ENCODE measurements at regions not wholly inside any gene's neighbourhood (a gene's known extent, or its start where the extent isn't known, plus 50 kb on each side); places are given as distances from the start of the nearest gene placed in this dataset.

GRCh38 chr4:71148545-71148944 lies 155.1 kb downstream of the DCK start:
- Histone ChIP-seq H3K4me2 (no peak overlapping the region), H3K9ac (no peak overlapping the region), H4K20me1 (ENCODE audit: insufficient read depth) (no peaks in the 10 kb centered on the region), H3K36me3 (ENCODE audit: insufficient read depth) (no peaks in the 10 kb centered on the region), H3K4me3 (IDR thresholded peaks at IDR 0.05; ENCODE audit: insufficient read depth, low read depth, low read length) (no peak overlapping the region), H2AFZ (ENCODE audit: low read depth) (no peak overlapping the region), H3K79me2 (ENCODE audit: insufficient read depth, low read depth) (no peaks in the 10 kb centered on the region), H3K27me3 (ENCODE audit: insufficient read depth, low read depth) (no peaks in the 10 kb centered on the region), H3K27ac (no peak overlapping the region), H3K4me1 (ENCODE audit: low read depth, poor library complexity, severe bottlenecking) (no peaks in the 10 kb centered on the region)
- no peak for TF ChIP-seq CTCF (conservative IDR thresholded peaks at IDR 0.05; ENCODE audit: low read depth, low read length)

DNA sequence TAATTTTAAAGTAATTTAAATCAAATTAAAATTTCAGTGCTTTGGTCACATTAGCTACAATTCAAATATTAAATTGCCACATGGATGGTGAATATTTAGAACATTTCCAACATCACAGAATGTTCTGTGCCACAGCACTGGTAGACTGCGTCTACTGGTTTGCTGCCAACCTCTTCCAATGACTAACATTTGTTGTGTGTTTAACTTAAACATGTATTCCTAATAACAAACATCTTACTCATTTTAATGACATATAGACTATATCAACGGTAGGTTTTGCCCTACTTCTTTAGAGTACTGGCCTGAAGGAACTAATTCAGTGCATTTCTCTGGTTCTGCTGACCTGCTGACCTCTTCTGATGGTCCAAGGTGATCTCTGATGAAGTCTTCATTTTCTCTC lies 157.6 kb downstream of the DCK start:
- Histone ChIP-seq H3K4me3 (IDR thresholded peaks at IDR 0.05; ENCODE audit: insufficient read depth, low read depth, low read length) (no peak overlapping the region), H4K20me1 (ENCODE audit: insufficient read depth) (no peaks in the 10 kb centered on the region), H3K27me3 (ENCODE audit: insufficient read depth, low read depth) (no peaks in the 10 kb centered on the region), H2AFZ (ENCODE audit: low read depth) (no peak overlapping the region), H3K4me2 (no peak overlapping the region), H3K79me2 (ENCODE audit: insufficient read depth, low read depth) (no peaks in the 10 kb centered on the region), H3K36me3 (ENCODE audit: insufficient read depth) (no peaks in the 10 kb centered on the region), H3K9ac (no peak overlapping the region), H3K4me1 (ENCODE audit: low read depth, poor library complexity, severe bottlenecking) (no peaks in the 10 kb centered on the region), H3K27ac (no peak overlapping the region)
- no peak for TF ChIP-seq CTCF (conservative IDR thresholded peaks at IDR 0.05; ENCODE audit: low read depth, low read length)

DNA sequence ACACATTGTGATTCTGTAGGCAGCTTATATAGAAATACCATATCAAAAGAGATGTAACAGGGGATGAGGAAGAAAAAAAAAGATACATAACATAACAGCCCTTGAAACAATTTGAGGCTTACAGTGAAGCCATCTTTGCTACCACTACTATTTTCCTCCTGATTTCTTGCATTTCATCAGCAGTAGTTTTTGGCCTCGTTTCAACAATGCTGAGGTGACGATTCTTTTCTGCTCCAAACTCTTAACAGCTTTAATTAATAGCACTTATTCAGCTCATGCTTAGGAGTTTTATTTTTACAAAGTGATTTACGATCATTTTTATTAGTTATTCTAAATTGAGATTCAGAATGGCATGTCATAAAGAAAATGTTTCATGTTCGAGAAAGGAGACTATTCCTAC lies 163.2 kb downstream of the DCK start:
- H3K4me3 ChIP-seq (IDR thresholded peaks at IDR 0.05; ENCODE audit: insufficient read depth, low read depth, low read length), result no peak overlapping the region
- no peaks in the 10 kb centered on the region for H3K36me3 ChIP-seq (ENCODE audit: insufficient read depth)
- H3K9ac ChIP-seq, result no peak overlapping the region
- no peaks in the 10 kb centered on the region for H3K27me3 ChIP-seq (ENCODE audit: insufficient read depth, low read depth)
- H3K79me2 ChIP-seq (ENCODE audit: insufficient read depth, low read depth), result no peaks in the 10 kb centered on the region
- no peak overlapping the region for H3K4me2 ChIP-seq
- no peak overlapping the region for H2AFZ ChIP-seq (ENCODE audit: low read depth)
- TF ChIP-seq CTCF (conservative IDR thresholded peaks at IDR 0.05; ENCODE audit: low read depth, low read length), result no peak
- H3K27ac ChIP-seq, result no peak overlapping the region
- no peaks in the 10 kb centered on the region for H3K4me1 ChIP-seq (ENCODE audit: low read depth, poor library complexity, severe bottlenecking)
- H4K20me1 ChIP-seq (ENCODE audit: insufficient read depth), result no peaks in the 10 kb centered on the region

GRCh38 chr4:71162386-71162785 lies 168.9 kb downstream of the DCK start:
- Histone ChIP-seq H3K27me3 (ENCODE audit: insufficient read depth, low read depth) (no peaks in the 10 kb centered on the region), H3K4me2 (no peak overlapping the region), H4K20me1 (ENCODE audit: insufficient read depth) (no peaks in the 10 kb centered on the region), H3K36me3 (ENCODE audit: insufficient read depth) (no peaks in the 10 kb centered on the region), H3K79me2 (ENCODE audit: insufficient read depth, low read depth) (no peaks in the 10 kb centered on the region), H3K4me1 (ENCODE audit: low read depth, poor library complexity, severe bottlenecking) (no peaks in the 10 kb centered on the region), H3K27ac (no peak overlapping the region), H3K4me3 (IDR thresholded peaks at IDR 0.05; ENCODE audit: insufficient read depth, low read depth, low read length) (no peak overlapping the region), H2AFZ (ENCODE audit: low read depth) (no peak overlapping the region), H3K9ac (no peak overlapping the region)
- TF ChIP-seq CTCF (conservative IDR thresholded peaks at IDR 0.05; ENCODE audit: low read depth, low read length), result no peak

DNA sequence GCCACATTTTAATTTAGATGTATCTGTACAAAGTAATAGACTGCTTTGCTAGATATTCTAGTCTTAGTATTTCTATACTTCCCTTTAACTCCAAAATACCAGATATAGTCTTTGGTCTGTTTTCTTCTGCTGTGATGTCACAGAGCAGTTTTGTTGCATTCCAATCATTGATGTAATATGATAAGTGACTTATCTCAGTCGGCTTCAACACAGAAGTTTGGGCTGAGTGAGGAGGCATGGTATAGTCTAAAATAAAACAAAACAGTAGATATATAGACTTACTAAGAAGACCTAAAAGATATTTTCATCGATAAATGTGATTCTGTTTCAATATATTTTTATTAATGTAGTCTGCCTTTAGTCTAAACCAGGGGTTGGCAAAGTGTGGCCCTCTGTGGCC lies 169.9 kb downstream of the DCK start:
- Histone ChIP-seq H4K20me1 (ENCODE audit: insufficient read depth) (no peaks in the 10 kb centered on the region), H3K4me1 (ENCODE audit: low read depth, poor library complexity, severe bottlenecking) (no peaks in the 10 kb centered on the region), H3K27ac (no peak overlapping the region), H3K9ac (no peak overlapping the region), H2AFZ (ENCODE audit: low read depth) (no peak overlapping the region), H3K79me2 (ENCODE audit: insufficient read depth, low read depth) (no peaks in the 10 kb centered on the region), H3K4me3 (IDR thresholded peaks at IDR 0.05; ENCODE audit: insufficient read depth, low read depth, low read length) (no peak overlapping the region), H3K27me3 (ENCODE audit: insufficient read depth, low read depth) (no peaks in the 10 kb centered on the region), H3K4me2 (no peak overlapping the region), H3K36me3 (ENCODE audit: insufficient read depth) (no peaks in the 10 kb centered on the region)
- TF ChIP-seq CTCF (conservative IDR thresholded peaks at IDR 0.05; ENCODE audit: low read depth, low read length), result no peak
